ENCODE measurements at regions not wholly inside any gene's neighbourhood (a gene's known extent, or its start where the extent isn't known, plus 50 kb on each side); places are given as distances from the start of the nearest gene placed in this dataset.
"Not testable (repeated sequence)": the region's sequence is repeated elsewhere in the genome, so short reads cannot be mapped to it uniquely, and the experiment has no call there.

- no peak for DNase-seq
Observed at GRCh38 chr4:23979534-23979933, 89.7 kb upstream of the PPARGC1A start.

- DNase-seq: no peak
Observed at GRCh38 chr4:23978002-23978401, 88.2 kb upstream of the PPARGC1A start.

GRCh38 chr4:23976423-23976822 is 86.6 kb upstream of the PPARGC1A start:
- no peak for DNase-seq

- DNase-seq: no peak
Observed at GRCh38 chr4:23973308-23973855, 83.5 kb upstream of the PPARGC1A start.

GRCh38 chr4:23972805-23973204 is 83.0 kb upstream of the PPARGC1A start:
- DNase-seq: no peak

- no peak for DNase-seq
Observed at GRCh38 chr4:23972187-23972586, 82.3 kb upstream of the PPARGC1A start.

- DNase-seq: no peak
Observed at GRCh38 chr4:23970201-23970850, 80.5 kb upstream of the PPARGC1A start.

GRCh38 chr4:23969635-23970145 is 79.8 kb upstream of the PPARGC1A start:
- DNase-seq: no peak

GRCh38 chr4:23967281-23967680 is 77.4 kb upstream of the PPARGC1A start:
- no peak for DNase-seq

- DNase-seq: no peak
Observed at GRCh38 chr4:23966725-23967124, 76.9 kb upstream of the PPARGC1A start.

GRCh38 chr4:23962462-23962861 is 72.6 kb upstream of the PPARGC1A start:
- no peak for DNase-seq

GRCh38 chr4:23961395-23961794 is 71.5 kb upstream of the PPARGC1A start:
- DNase-seq: not testable (repeated sequence)

- no peak for DNase-seq
Observed at GRCh38 chr4:23959396-23960148, 69.7 kb upstream of the PPARGC1A start.

- no peak for DNase-seq
Observed at GRCh38 chr4:23958749-23959148, 68.9 kb upstream of the PPARGC1A start.

GRCh38 chr4:23957465-23957864 is 67.6 kb upstream of the PPARGC1A start:
- no peak for DNase-seq

- peak; percentile 21 to 52 for DNase-seq
Observed at GRCh38 chr4:23956601-23957364, 66.9 kb upstream of the PPARGC1A start.

- no peak for DNase-seq
Observed at GRCh38 chr4:23952258-23952657, 62.4 kb upstream of the PPARGC1A start.

- DNase-seq: no peak
Observed at GRCh38 chr4:23947826-23948225, 58.0 kb upstream of the PPARGC1A start.

GRCh38 chr4:23946299-23946698 is 56.5 kb upstream of the PPARGC1A start:
- no peak for DNase-seq

- peak; percentile 70 to 71 for DNase-seq
Observed at GRCh38 chr4:23945451-23946017, 55.7 kb upstream of the PPARGC1A start.

GRCh38 chr4:23944556-23944955 is 54.7 kb upstream of the PPARGC1A start:
- DNase-seq: peak; percentile 10 to 26

- DNase-seq: no peak
Observed at GRCh38 chr4:23943478-23943877, 53.6 kb upstream of the PPARGC1A start.

- DNase-seq: no peak
Observed at GRCh38 chr4:23942471-23942870, 52.6 kb upstream of the PPARGC1A start.
